ENCODE measurements at regions not wholly inside any gene's neighbourhood (a gene's known extent, or its start where the extent isn't known, plus 50 kb on each side); places are given as distances from the start of the nearest gene placed in this dataset.

- no peak overlapping the region for H3K27ac ChIP-seq
- no peaks in the 10 kb centered on the region for H3K4me1 ChIP-seq
- no peaks in the 10 kb centered on the region for H3K27me3 ChIP-seq
- no peaks in the 10 kb centered on the region for H3K9me3 ChIP-seq
- 55 to 62% methylated on average over 3 of the region's 3 CpGs for WGBS, 2 donors
- ATAC-seq (peak in 2 of 8 donors; percentile 50 to 58), DNase-seq (no peak)
- intact Hi-C loops (cut with DNase I) = no loop called here
- H3K36me3 ChIP-seq = no peaks in the 10 kb centered on the region
- H3K4me3 ChIP-seq = no peak overlapping the region
- no peak for TF ChIP-seq CTCF (IDR thresholded peaks at IDR 0.05)
Measured at GRCh38 chr11:15418921-15419320, 304.2 kb downstream of the INSC start.

- 92 to 97% methylated on average over 1 of the region's 1 CpG for WGBS, 2 donors
- no peak overlapping the region for H3K27ac ChIP-seq
- no peaks in the 10 kb centered on the region for H3K27me3 ChIP-seq
- intact Hi-C loops (cut with DNase I) = no loop called here
- H3K36me3 ChIP-seq = no peaks in the 10 kb centered on the region
- no peaks in the 10 kb centered on the region for H3K4me1 ChIP-seq
- DNase-seq (no peak), ATAC-seq (no peak)
- H3K4me3 ChIP-seq = no peak overlapping the region
- no peaks in the 10 kb centered on the region for H3K9me3 ChIP-seq
- no peak for TF ChIP-seq CTCF (IDR thresholded peaks at IDR 0.05)
Measured at GRCh38 chr11:15419696-15420095, 305.0 kb downstream of the INSC start.

- no peak for DNase-seq
- intact Hi-C loops (cut with DNase I) = no loop called here
- Histone ChIP-seq H3K36me3 (no peaks in the 10 kb centered on the region), H3K9me3 (peaks cover 0 to 13% (median 0%) of the 10 kb centered on the region in 11 donors), H3K27me3 (no peaks in the 10 kb centered on the region), H3K27ac (no peak overlapping the region), H3K4me1 (no peaks in the 10 kb centered on the region), H3K4me3 (no peak overlapping the region)
- TF ChIP-seq CTCF (IDR thresholded peaks at IDR 0.05) = no peak
- WGBS, 2 donors = 92 to 97% methylated on average over 3 of the region's 3 CpGs
- no peak for ATAC-seq
Measured at GRCh38 chr11:15430381-15430780, 315.7 kb downstream of the INSC start.

GRCh38 chr11:15434529-15434928 lies 319.8 kb downstream of the INSC start:
- WGBS, 2 donors = 33 to 36% methylated on average over 3 of the region's 3 CpGs
- no peaks in the 10 kb centered on the region for H3K4me1 ChIP-seq
- no peak overlapping the region for H3K27ac ChIP-seq
- peaks cover 0 to 2% (median 0%) of the 10 kb centered on the region in 11 donors for H3K9me3 ChIP-seq
- TF ChIP-seq CTCF (IDR thresholded peaks at IDR 0.05) = no peak
- H3K4me3 ChIP-seq = no peak overlapping the region
- no peaks in the 10 kb centered on the region for H3K36me3 ChIP-seq
- intact Hi-C loops (cut with DNase I) = no loop called here
- no peak for ATAC-seq
- H3K27me3 ChIP-seq = peaks cover 0 to 6% (median 0%) of the 10 kb centered on the region in 7 donors
- no peak for DNase-seq

All from heart right ventricle (tissue), 16 donors.